ENCODE measurements at regions not wholly inside any gene's neighbourhood (a gene's known extent, or its start where the extent isn't known, plus 50 kb on each side); places are given as distances from the start of the nearest gene placed in this dataset.

DNA sequence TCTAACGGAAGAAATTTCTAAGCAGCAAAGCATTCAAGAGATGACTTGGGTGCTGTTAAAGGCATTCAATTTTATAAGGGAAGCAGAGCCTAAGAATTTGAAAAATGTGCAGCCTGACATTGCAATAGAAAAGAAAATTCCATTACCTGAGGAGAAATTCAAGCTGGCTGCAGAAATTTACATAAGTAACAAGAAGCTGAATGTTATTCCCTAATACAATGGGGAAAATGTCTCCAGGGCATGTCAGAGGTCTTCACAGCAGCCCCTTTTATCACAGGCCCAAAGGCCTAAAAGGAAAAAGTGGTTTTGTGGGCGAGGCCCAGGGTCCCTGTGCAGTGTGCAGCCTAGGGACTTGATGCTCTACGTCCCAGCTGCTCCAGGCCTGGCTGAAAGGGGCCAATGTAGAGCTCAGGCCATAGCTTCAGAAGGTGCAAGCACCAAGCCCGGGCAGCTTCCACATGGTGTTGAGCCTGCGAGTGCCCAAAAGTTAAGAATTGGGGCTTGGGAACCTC, 306.7 kb downstream of the RDH14 start:
- no peak for DNase-seq (ENCODE audit: low spot score)

DNA sequence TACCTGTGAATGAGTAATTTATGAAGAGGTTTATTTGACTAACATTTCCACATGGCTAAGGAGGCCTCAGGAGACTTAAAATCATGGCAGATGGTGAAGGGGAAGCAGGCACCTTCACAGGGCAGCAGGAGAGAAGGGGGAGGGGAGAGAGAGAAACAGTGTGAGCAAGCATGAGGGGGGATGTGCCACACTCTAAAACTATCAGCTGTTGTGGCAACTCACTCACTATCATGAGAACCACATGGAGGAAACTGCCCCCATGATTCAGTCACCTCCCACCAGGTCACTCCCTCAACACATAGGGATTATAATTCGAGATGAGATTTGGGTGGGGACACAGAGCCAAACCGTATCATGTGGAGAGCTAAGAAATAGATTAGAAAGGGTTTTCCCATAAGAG, 309.0 kb downstream of the RDH14 start:
- DNase-seq (ENCODE audit: low spot score) = no peak

DNA sequence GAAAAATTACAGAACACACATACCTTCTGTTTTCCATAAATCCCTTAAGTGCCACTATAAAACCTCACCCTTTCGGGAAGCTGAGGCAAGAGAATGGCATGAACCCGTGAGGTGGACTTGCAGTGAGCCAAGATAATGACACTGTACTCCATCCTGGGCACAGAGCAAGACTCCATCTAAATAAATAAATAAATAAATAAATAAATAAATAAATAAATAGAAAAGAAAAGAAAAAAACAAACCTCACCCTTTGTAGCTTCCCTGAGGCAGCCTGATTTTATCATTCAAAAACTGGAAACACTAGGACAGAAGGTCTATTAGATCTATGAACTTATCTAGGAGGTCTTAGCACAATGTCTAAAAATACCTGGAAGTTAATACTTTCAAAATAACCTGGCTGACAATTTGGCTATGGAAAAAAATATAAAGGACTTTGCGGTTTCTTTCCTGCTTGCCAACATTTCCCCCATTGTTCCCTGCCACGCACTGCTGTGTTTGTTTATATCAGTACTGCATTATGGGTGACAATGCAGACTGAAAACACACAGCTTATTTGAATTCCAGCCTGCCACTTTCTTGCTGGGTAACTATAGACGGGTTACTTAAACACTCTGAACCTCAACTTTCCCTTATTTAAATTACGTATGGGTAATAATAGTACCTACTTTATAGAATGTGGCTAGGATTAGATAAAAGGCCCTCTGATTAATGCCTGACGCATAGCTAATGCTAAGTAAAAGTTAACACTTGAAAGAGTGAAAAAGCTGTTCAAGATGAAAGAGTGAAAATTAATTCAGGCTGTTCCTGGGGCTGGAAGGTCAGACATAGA, 313.0 kb downstream of the RDH14 start:
- no peak for DNase-seq (ENCODE audit: low spot score)

DNA sequence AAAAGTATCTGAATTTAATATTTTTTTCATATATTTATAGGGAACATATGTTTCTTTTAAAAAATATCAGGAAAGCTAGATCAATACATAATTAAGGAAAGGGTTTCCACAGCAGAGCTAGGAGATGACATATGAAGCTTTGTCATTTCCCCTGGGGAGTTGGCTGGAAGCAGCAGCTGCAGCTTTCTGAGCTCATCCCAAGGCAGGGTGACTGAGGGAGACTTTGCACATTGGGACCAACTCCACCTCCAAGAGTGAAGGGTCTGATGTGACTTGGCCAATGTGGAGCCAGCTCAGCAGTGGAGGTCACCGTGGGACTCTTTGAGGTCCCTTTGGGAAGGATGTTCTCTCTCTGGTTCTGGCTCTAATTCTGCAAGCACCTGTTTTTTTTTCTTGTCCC, 315.1 kb downstream of the RDH14 start:
- no peak for DNase-seq (ENCODE audit: low spot score)

DNA sequence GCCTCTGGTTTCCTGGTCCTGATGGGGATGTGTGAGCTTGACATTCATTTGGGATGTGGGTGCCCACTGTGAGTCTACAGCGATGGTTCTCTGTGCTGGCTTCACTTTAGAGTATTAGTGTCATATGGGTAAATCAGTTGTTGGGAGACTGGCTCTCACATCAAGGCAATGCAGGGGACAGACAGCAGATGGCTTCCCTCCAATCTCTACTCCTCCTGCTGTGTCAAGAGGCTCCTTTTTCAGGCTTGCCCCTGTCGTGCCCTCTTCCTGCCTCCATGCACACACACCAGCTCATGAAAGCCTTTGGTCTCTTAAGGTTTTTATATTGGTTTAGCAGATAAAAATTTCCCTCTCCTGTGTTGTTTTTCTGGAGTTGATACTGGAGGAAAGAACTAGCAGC, 315.6 kb downstream of the RDH14 start:
- DNase-seq (ENCODE audit: low spot score) = no peak

DNA sequence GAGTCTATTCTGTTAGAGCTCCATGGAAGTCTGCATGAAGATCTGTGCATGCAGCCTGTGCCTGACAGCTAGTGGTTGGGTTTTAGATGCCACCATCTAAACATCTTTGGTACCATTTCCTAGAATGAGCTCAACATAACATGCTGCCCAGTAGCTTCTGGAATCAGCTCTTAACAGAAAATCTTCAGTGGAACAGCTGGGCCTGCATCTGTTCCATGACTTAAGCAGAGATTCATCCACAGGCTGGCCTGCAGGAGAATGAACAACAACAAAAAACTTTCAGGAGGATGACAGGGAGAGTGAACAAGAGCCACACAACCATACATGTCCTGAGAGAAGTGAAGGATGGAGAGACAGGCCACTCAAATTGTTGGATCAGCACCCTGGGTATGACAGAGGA, 316.6 kb downstream of the RDH14 start:
- DNase-seq (ENCODE audit: low spot score) = no peak

DNA sequence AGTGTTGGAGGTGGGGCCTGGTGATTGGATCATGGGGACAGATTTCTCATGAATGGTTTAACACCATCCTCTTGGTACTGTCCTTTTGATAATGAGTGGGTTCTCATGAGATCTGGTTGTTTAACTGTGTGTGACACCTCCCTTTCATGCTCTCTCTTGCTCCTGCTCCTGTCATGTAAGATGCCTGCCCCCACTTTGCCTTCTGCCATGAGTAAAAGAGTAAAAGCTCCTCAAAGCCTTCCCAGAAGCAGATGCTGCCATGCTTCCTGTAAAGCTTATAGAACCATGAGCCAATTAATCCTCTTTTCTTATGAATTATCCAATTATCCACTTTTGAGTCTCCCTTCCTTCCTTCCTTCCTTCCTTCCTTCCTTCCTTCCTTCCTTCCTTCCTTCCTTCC, 317.7 kb downstream of the RDH14 start:
- DNase-seq (ENCODE audit: low spot score) = no peak

DNA sequence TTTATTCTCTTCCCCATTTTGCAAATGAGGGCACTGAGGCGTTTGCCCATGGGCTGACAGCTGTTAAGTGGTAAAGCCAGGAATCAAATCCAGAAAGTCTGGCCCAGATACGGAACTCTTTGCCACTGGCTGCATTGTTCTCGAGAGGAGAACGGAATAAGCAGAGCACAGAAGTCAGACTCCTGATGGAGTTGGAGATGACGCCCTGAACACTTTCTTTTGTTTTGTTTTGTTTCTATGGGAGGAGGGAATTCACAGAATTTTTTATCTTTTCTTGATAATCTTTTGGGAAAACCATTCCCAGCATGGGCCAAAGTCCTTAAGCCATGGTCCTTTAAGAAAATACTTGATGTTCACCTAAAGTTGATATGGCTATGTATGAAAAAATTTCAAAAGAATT, 322.2 kb downstream of the RDH14 start:
- no peak for DNase-seq (ENCODE audit: low spot score)

DNA sequence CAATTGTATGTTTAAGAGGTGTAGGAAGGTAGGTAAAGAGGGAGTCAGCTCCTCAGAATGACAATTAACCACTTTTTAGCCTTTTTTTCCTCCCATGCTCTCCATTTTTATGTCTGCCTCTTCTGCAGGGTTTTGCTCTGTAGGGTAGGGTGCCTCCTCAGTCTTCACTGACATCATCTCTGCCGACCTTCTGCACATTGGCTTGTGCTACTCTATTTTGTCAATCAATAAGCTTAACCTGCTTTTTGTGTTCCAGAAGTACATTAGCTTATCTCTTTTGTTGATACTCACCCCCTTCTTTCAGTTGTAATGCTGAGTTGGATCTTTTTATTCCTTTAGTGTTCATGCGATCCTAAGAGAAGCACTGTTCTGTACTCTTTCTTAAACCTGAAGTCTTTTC, 323.2 kb downstream of the RDH14 start:
- no peak for DNase-seq (ENCODE audit: low spot score)

DNA sequence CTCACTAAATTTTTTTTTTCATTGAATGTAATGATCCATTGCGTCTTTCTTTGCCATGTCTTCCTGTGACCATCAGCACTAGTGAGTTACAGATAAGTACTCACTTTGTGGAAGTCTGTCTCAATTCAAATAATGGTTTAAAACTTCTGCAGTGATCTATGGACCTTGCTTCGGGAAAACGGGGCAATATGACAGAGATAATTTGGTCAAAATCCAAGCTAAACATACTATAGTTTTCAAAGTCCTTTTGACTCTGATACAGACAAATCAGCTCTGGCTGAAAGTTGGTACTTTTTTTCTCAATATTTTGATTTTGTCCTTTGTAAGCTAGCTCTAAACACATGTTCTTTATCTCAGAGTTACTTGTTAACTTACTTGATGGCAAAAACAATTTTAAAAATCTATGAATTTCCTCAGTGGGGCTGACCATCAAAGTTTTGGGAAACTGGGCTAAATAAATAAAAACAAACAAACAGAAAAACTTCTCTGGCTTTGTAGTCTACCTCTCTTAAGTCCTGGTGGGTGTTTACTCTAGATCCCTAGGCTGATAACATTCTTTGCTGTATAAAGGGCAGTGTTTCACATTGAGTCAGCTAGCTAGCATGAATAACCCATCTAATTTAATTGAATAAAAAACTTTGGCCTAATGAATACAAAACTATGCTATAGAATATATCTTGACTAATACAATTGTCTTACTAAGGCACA, 327.6 kb downstream of the RDH14 start:
- no peak for DNase-seq (ENCODE audit: low spot score)

DNA sequence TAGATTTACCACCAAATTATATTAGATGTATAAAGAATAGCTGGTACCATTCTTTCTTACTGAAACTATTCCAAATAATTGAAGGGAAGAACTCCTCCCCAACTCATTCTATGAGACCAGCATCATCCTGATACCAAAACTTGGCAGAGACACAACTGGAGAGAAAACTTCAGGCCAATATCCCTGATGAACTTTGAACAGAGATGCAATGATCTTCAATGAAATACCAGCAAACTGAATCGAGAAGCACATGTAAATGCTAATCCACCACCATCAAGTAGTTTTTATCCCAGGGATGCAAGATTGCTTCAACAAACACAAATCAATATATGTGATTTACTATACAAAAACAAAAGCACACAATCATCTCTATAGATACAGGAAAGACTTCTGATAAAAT, 329.8 kb downstream of the RDH14 start:
- no peak for DNase-seq (ENCODE audit: low spot score)

DNA sequence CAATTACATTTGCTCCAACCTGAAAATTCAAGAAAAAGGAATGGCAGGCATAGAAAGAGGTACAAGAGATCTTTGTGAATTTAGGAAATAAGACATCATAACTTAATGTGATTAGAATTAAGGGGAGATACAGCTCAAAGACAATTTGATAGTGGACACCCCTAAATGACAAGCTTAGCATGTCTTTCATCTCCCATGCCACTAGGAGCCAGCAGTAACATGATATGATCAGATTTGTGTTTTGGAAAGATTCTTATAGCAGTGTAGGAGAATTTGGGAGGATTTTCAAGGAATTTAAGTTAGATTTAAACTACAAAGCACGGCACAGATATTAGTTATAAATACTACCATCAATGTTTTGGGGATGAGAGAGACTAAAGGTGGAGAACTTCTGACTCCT, 340.8 kb downstream of the RDH14 start:
- no peak for DNase-seq (ENCODE audit: low spot score)

DNA sequence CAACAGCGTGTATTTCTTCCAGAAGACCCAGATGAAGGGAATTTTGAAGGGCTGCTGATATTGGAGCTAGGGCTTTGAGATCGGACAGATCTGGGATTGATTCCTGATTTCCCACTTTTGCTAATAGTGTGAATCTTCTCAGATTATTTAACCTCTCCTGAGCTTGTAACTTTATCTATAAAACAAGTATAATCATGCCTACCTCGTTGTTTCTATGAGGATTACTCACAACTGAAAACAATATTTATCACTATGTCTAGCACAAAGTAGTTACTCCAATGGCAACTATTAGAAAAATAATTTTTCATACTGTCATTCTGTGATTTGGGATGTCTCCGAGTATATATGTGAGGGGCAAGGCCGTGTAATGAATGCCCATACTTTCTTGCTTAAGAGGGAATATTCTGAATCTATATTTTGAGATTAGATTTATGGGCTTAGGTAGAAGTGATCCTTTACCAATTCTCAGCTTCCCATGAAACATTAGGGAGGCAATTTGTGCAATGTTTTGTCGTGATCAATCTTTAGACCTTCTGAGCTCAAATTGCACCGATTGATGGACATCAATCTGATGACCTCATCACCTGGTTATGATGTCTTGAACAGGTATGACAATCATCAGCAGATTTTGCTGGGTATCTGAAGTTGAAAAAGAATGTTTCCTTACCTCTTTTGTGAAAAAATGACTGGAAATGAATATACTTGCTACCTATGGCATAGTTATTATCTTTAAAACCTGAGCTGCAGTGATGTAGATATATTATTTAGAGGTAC, 339.9 kb downstream of the KCNS3 start:
- no peak for DNase-seq (ENCODE audit: low spot score)

DNA sequence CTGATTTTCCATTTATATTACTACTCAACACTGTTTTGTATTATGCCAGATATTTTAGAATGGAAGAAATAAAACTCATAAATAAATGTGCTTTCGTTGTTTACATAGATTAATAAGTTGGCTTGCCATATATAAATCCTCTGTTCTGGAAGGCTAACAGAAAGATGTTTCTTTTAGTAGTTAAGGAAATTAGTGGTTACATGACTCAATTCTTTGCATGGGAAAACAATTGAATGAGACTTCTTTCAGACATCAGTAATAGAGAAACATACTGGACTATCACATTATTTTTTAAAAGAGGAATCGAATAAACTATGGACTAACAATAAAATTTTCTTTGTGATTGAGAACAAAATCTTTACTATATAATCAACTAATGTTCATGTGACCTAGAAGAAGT, 336.5 kb downstream of the KCNS3 start:
- DNase-seq (ENCODE audit: low spot score) = no peak

DNA sequence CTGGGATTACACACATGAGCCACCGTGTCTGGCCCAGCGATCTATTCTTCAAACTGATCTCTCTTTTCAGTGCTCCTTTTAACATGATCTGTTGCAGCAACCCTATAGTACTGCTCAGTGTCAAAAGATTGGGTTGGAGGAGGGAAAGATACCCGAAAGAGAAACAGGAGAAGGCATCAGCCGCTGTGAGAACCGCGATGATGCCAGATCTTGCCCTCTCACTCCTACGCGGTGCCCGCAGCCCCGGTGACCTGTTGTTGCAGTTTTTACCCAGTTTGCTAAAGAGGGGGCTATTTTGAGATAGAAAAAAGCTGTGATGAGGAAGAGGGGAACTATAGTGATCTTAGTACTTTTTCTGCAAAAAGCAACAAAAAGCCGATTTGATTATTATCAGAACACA, 335.5 kb downstream of the KCNS3 start:
- DNase-seq (ENCODE audit: low spot score) = no peak

DNA sequence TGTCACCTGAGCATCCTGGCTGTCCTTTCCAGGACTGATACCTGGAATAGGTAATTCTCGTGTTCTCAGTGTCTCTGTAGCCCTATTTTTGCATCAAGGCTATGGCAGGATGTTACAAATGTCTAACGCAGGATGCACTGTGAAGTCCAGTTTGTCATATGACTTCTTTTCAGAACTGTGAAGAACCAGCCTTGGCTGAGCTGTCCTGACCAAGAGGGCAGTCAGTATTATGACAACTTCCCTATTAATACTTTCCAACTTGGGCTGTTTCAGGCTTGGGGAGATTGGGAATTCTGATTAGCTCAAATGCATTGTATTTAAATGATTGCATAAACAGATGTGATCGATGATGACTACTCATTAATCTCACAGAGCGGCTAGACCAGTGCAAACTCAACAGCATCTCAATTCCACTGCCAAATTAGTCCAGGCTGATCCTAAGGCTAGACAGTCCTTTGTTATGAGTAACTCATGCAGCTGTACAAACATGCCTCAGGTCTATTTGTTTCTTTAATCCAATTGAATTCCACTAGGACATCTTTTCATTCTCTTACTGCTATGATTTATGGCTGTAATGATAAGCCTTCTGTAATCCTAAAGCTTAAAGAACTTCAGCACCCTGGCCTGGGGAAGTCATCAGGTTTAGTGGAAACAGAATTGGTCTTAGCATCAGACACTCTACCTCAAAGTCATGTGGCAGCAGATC, 331.6 kb downstream of the KCNS3 start:
- DNase-seq (ENCODE audit: low spot score) = no peak

DNA sequence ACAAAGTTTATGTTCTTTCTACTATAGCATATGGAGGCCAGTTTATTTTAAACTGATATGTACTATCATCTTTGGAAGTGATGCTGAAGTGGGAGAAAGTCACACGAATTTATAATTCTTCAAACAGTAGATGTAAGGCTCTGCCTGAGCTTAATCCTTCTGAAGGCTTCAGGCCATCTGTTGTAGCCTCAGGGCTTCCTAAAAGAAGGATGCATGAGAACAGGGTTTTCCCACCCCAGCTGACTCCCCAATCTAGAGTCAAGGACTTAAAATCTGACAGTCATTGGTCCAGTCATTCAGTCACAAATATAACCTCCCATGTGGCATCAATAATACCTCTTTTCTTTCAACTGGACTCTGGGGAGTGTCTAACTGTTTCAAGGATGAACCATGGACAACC, 330.5 kb downstream of the KCNS3 start:
- DNase-seq (ENCODE audit: low spot score) = no peak

DNA sequence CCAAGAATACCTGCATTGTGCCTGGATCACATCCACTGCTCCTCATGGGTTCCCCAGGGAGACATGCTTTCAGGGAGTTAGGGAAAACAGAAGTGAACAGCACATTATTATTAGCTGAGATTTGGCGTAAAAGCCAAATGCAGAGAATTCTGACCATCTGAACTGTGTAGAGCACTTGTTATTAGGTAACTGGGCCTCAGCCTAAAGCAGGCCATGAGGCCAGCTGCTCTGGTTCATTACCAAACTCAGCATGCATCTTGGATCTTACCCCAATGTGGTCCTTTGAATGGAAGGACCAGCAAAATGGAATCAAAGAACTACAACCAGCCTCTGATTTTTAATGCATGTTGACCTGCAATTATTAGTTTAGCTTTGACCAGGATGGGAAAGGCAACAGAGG, 322.3 kb downstream of the KCNS3 start:
- DNase-seq (ENCODE audit: low spot score) = no peak

DNA sequence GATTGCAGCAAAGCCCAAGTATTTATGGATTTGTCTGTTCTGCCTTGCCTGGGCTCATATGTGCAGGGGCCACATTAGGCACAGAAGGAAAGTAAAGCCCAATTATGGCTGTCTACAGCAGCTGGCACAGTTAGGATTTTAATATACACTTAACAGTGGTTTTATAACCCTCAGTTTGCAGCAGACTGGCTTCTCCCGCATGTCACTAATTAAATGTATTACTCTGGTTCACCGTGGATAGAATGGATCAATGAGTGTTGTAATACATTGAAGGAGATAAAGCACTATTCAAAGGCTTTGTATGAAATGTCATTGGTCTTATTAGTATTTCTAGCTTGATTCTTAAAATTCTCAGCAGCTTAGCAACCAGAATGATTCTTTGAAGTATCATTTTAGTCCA, 320.2 kb downstream of the KCNS3 start:
- no peak for DNase-seq (ENCODE audit: low spot score)

DNA sequence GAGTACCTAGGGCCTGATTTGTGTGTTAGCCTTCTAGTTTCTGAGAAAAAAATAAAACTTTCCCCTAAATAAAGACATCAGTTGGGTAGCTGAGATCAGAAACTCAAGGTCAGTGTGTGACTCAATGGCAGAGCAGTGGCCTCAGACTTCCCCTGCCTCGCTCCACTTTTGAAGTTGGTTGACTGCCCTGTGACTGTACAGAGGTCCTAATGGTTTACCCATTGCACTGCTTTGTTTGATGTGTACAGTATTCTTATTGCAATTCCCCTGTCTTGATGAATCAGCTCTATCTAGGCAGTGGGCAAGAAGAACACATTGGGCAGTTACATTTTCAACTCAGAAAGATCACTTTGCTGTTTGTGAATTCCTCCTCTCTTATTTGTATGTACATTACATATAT, 315.7 kb downstream of the KCNS3 start:
- DNase-seq (ENCODE audit: low spot score) = no peak

DNA sequence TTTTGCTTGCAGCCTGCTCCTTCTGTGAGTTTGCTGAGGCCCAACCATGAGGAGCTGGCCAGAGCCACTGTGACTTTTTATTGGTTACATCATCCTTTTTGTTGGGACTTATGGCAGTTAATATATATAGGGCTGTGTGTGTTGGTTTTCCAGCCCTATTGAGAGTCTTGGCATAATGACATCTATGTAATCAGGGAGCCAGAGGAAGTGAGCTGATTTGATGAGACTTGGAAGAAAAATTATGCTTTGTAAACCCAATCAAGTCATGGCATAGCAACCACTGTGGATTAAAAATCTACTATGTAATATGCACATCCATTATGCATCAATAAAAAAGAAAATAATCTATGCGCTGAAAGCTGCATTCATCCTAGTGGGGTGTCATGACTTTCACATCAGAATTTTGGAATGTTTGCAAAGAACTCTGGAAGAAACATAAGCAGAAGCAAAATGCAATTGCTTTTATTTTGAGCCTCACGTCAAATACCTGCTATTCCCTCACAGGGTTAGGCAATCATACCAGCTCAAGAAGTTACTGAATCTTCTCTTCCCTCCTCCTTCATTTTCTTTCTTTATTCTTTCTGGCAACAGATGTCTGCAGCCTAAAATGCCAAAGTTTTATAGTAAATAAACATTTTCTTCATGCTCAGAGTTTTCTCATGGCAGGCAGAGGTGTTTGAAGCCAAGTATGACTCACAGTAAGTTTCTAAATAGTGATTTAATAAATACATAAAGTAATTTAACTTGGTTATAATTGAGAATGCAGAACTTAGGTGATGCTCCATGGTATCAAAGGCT, 308.5 kb downstream of the KCNS3 start:
- no peak for DNase-seq (ENCODE audit: low spot score)
